A673 (cell line): ENCODE measurements at regions not wholly inside any gene's neighbourhood (a gene's known extent, or its start where the extent isn't known, plus 50 kb on each side); places are given as distances from the start of the nearest gene placed in this dataset.
A peak's percentile ranks its signal among the peaks of the same experiment; 100 is the strongest.

Source experiments
- BruUV-seq: library from RNA; stranded (reverse); fragments of 400-500 nt; replicated peaks from 2 replicates; lab custom pipeline; 2021; lab: Mats Ljungman, UMichigan
- CTCF ChIA-PET: fragments of 300-600 bp; sonication (Branson Sonifier 250); formaldehyde crosslinking; loops from one replicate; lab custom pipeline; 2022; ENCODE audit warnings: antibody characterized with exemption; lab: Charles Lee
- POLR2A ChIA-PET: fragments of 300-600 bp; sonication (Branson Sonifier 250); formaldehyde crosslinking; loops from one replicate; lab custom pipeline; 2022; ENCODE audit warnings: antibody characterized with exemption; ENCODE audit not compliant: low non-redundant PET; lab: Charles Lee
- DNase-seq: peaks from one replicate; pipeline ENCODE4 v3.0.0-alpha.2; 2015; ENCODE audit warnings: low spot score
- H3K27ac ChIP-seq: fragments of 200-600 bp; sonication (generic); 2 replicates; pipeline ENCODE4 v1.5.1; 2016; ENCODE audit warnings: mixed run types, low read depth, mild to moderate bottlenecking, mixed read lengths, antibody characterized with exemption, low read length; ENCODE audit not compliant: poor library complexity, severe bottlenecking
- H3K27me3 ChIP-seq: fragments of 200-600 bp; sonication (generic); replicated peaks from 2 replicates; pipeline ENCODE4 v1.6.1; 2017; ENCODE audit warnings: mixed run types, low read depth, mild to moderate bottlenecking, mixed read lengths, antibody characterized with exemption, low read length; ENCODE audit not compliant: insufficient read depth, poor library complexity
- H3K36me3 ChIP-seq: fragments of 200-600 bp; sonication (generic); 2 replicates; pipeline ENCODE4 v1.6.1; 2016; ENCODE audit warnings: mixed run types, mild to moderate bottlenecking, mixed read lengths, antibody characterized with exemption, low read length; ENCODE audit not compliant: insufficient read depth, poor library complexity, severe bottlenecking
- H3K4me1 ChIP-seq: fragments of 200-600 bp; sonication (generic); 2 replicates; pipeline ENCODE4 v1.6.1; 2017; ENCODE audit warnings: mixed run types, mild to moderate bottlenecking, mixed read lengths, antibody characterized with exemption, low read length; ENCODE audit not compliant: insufficient read depth, poor library complexity, severe bottlenecking
- H3K4me3 ChIP-seq: fragments of 200-600 bp; sonication (generic); 2 replicates; pipeline ENCODE4 v1.5.1; 2016; ENCODE audit warnings: low read depth, mixed run types, mild to moderate bottlenecking, mixed read lengths, low read length; ENCODE audit not compliant: poor library complexity, severe bottlenecking
- H3K9me3 ChIP-seq: fragments of 200-600 bp; sonication (generic); 2 replicates; pipeline ENCODE4 v1.6.1; 2016; ENCODE audit warnings: mixed run types, low read depth, mild to moderate bottlenecking, mixed read lengths, antibody characterized with exemption, low read length; ENCODE audit not compliant: poor library complexity, severe bottlenecking
- CTCF ChIP-seq: fragments of 300-800, 200-600 bp; sonication (generic); conservative IDR thresholded peaks from 2 replicates; pipeline ENCODE4 v1.5.1; 2017; ENCODE audit warnings: low read depth, mild to moderate bottlenecking, antibody characterized with exemption, low read length, moderate library complexity, mixed read lengths
- EZH2 ChIP-seq: fragments of 200-600 bp; sonication (generic); IDR thresholded peaks from 2 replicates; pipeline ENCODE4 v1.6.1; 2017; ENCODE audit warnings: borderline replicate concordance, low read depth, mild to moderate bottlenecking, mixed read lengths, antibody characterized with exemption, low read length; ENCODE audit not compliant: poor library complexity, severe bottlenecking
- intact Hi-C: fragments of 100-400 bp; cut with micrococcal nuclease; formaldehyde crosslinking; loops from one replicate; pipeline ENCODE4 v1.10.0; 2022; ENCODE audit not compliant: unreplicated experiment

GRCh38 chr6:94026575-94026974 lies 607.2 kb upstream of the EPHA7 start:
- BruUV-seq: no TSS peak
- ChIA-PET CTCF (no interaction called here), POLR2A (no interaction called here)
- Histone ChIP-seq H3K9me3 (no peaks in the 10 kb centered on the region), H3K4me3 (no peak overlapping the region), H3K36me3 (no peaks in the 10 kb centered on the region), H3K27ac (no peak overlapping the region), H3K27me3 (no peaks in the 10 kb centered on the region), H3K4me1 (no peaks in the 10 kb centered on the region)
- no peak for TF ChIP-seq CTCF
- TF ChIP-seq EZH2: no peak
- intact Hi-C loops: no loop called here
- DNase-seq: no peak

- peak; percentile 42 for DNase-seq
- Histone ChIP-seq H3K4me3 (no peak overlapping the region), H3K9me3 (no peaks in the 10 kb centered on the region), H3K27ac (no peak overlapping the region), H3K4me1 (no peaks in the 10 kb centered on the region), H3K27me3 (no peaks in the 10 kb centered on the region), H3K36me3 (no peaks in the 10 kb centered on the region)
- CTCF ChIA-PET: no interaction called here
- POLR2A ChIA-PET: no interaction called here
- TF ChIP-seq EZH2 (no peak), CTCF (no peak)
- no TSS peak for BruUV-seq
- intact Hi-C loops: no loop called here
Observed at GRCh38 chr6:94005835-94006234, 586.5 kb upstream of the EPHA7 start.

- H3K9me3 ChIP-seq: no peaks in the 10 kb centered on the region
- no peaks in the 10 kb centered on the region for H3K27me3 ChIP-seq
- no peak for DNase-seq
- intact Hi-C loops: no loop called here
- TF ChIP-seq EZH2: no peak
- no peak for TF ChIP-seq CTCF
- H3K36me3 ChIP-seq: no peaks in the 10 kb centered on the region
- H3K4me3 ChIP-seq: no peak overlapping the region
- H3K27ac ChIP-seq: no peak overlapping the region
- no TSS peak for BruUV-seq
- H3K4me1 ChIP-seq: no peaks in the 10 kb centered on the region
- POLR2A ChIA-PET: no interaction called here
- CTCF ChIA-PET: no interaction called here
Observed at GRCh38 chr6:93992976-93993375, 573.6 kb upstream of the EPHA7 start.
